ENCODE measurements at regions not wholly inside any gene's neighbourhood (a gene's known extent, or its start where the extent isn't known, plus 50 kb on each side); places are given as distances from the start of the nearest gene placed in this dataset.
"Not testable (repeated sequence)": the region's sequence is repeated elsewhere in the genome, so short reads cannot be mapped to it uniquely, and the experiment has no call there.

- no peak for TF ChIP-seq ARNTL (CRISPR knock-in tag; IDR thresholded peaks at IDR 0.05; ENCODE audit: borderline replicate concordance, low read depth)
- 0 out of 2 replicates have a peak, but pooled peaks have one; percentile 16 for TF ChIP-seq RARB (CRISPR knock-in tag; IDR thresholded peaks at IDR 0.05)
- TF ChIP-seq PPARA (CRISPR knock-in tag; IDR thresholded peaks at IDR 0.05; ENCODE audit: borderline replicate concordance): no peak
- TF ChIP-seq CSRNP3 (CRISPR knock-in tag; IDR thresholded peaks at IDR 0.05): no peak
- peak; percentile 44 for TF ChIP-seq ISL1 (CRISPR knock-in tag; IDR thresholded peaks at IDR 0.05)
- TF ChIP-seq PATZ1 (CRISPR knock-in tag; IDR thresholded peaks at IDR 0.05; ENCODE audit: borderline replicate concordance): peak; percentile 63; the same call in 1 of the 2 replicates
- TF ChIP-seq CSDC2 (CRISPR knock-in tag; IDR thresholded peaks at IDR 0.05): 0 out of 2 replicates have a peak, but pooled peaks have one; percentile 42
- TF ChIP-seq TOX (CRISPR knock-in tag; IDR thresholded peaks at IDR 0.05; ENCODE audit: borderline replicate concordance): no peak; the same call in 1 of the 2 replicates
- TF ChIP-seq ZC3H10 (CRISPR knock-in tag; IDR thresholded peaks at IDR 0.05): peak; percentile 73
- peak; percentile 97 for ATAC-seq
Observed at GRCh38 chr16:88331989-88332920, 50.5 kb upstream of the ZNF469 start.

GRCh38 chr16:88332921-88333825 is 49.6 kb upstream of the ZNF469 start:
- not testable (repeated sequence) for ATAC-seq
